PFSK-1 (cell line): ENCODE measurements at regions not wholly inside any gene's neighbourhood (a gene's known extent, or its start where the extent isn't known, plus 50 kb on each side); places are given as distances from the start of the nearest gene placed in this dataset.

Experiments used
- FOXP2 ChIP-seq: optimal IDR thresholded peaks from 2 replicates; pipeline ENCODE3; 2011; ENCODE audit warnings: borderline replicate concordance, control low read depth, inconsistent platforms; ENCODE audit not compliant: insufficient read depth; ENCODE audit errors: extremely low read length, extremely low read depth
- POLR2AphosphoS5 ChIP-seq: IDR thresholded peaks from 2 replicates; pipeline ENCODE4 v1.6.1; 2012; ENCODE audit warnings: low read depth, mild to moderate bottlenecking, control low read depth, low read length, moderate library complexity
- SIN3A ChIP-seq: IDR thresholded peaks from 2 replicates; pipeline ENCODE4 v1.6.1; 2012; ENCODE audit warnings: mild to moderate bottlenecking, low read length, moderate library complexity, borderline replicate concordance; ENCODE audit not compliant: insufficient read depth
- TAF1 ChIP-seq: IDR thresholded peaks from 2 replicates; pipeline ENCODE4 v1.6.1; 2012; ENCODE audit warnings: low read length, control low read depth, borderline replicate concordance; ENCODE audit not compliant: insufficient read depth
- TF ChIP-seq, protein P1 (sequence below), 2 experiments: IDR thresholded peaks; 2 replicates each; pipeline versions ENCODE4 v1.6.1 to v1.8.0; 2011 to 2012; ENCODE audit warnings: low read depth in 2 of 2, low read length in 2 of 2, control low read depth in 1 of 2, inconsistent platforms in 1 of 2, mild to moderate bottlenecking in 1 of 2, moderate library complexity in 1 of 2; ENCODE audit not compliant: insufficient read depth in 1 of 2

DNA sequence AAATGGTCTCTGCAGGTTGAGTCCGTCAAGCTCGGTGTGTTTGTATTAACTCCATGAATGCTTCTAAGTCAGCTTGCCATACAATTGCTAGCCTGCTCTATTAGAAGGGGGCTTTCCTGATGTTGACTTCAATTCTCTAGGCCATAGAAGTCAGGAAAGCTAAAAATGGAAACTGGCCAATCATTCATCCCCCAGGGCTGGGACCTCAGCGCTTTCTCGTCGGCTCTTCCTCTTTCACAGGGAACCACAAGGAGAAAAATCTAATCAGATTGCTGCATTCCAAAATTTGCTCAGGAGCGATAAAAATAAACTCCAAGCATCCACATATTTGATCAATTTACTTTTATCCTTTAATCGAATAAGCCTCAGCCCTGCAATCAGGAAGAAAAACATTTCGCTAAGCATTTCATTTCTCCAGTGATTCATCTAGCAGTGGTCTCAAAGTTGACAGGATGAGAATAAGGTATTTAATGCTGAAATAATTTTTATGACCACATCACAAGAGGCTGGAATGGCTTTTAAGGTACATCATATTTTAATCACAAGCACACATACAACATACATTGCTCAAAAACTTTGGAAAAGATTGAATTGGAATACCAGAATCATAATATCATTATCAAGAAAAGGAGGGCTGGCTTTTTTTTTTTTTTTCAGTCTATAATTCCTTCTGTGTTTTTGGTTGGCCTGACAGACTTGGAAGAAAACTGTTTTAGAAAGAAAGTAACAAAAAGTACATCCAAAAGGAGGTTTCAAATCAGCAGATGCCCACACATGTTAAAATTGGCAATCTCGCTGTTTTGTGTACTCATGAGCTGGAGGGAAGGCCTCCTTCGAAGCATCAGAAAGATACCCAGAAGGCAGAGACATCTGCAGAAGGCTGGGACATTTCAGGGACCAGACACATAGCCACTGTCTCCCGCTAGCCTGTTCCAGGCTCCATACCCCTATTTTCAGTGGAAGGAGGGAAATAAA, 316.3 kb downstream of the NUAK1 start:
- TF ChIP-seq FOXP2 (no peak), TAF1 (no peak), SIN3A (no peak), POLR2AphosphoS5 (no peak)
- TF ChIP-seq, protein P1, sequence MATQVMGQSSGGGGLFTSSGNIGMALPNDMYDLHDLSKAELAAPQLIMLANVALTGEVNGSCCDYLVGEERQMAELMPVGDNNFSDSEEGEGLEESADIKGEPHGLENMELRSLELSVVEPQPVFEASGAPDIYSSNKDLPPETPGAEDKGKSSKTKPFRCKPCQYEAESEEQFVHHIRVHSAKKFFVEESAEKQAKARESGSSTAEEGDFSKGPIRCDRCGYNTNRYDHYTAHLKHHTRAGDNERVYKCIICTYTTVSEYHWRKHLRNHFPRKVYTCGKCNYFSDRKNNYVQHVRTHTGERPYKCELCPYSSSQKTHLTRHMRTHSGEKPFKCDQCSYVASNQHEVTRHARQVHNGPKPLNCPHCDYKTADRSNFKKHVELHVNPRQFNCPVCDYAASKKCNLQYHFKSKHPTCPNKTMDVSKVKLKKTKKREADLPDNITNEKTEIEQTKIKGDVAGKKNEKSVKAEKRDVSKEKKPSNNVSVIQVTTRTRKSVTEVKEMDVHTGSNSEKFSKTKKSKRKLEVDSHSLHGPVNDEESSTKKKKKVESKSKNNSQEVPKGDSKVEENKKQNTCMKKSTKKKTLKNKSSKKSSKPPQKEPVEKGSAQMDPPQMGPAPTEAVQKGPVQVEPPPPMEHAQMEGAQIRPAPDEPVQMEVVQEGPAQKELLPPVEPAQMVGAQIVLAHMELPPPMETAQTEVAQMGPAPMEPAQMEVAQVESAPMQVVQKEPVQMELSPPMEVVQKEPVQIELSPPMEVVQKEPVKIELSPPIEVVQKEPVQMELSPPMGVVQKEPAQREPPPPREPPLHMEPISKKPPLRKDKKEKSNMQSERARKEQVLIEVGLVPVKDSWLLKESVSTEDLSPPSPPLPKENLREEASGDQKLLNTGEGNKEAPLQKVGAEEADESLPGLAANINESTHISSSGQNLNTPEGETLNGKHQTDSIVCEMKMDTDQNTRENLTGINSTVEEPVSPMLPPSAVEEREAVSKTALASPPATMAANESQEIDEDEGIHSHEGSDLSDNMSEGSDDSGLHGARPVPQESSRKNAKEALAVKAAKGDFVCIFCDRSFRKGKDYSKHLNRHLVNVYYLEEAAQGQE (IDR thresholded peaks at IDR 0.05; ENCODE audit: insufficient read depth in 1 of 2, low read depth in 2 of 2, low read length in 2 of 2): no peak

DNA sequence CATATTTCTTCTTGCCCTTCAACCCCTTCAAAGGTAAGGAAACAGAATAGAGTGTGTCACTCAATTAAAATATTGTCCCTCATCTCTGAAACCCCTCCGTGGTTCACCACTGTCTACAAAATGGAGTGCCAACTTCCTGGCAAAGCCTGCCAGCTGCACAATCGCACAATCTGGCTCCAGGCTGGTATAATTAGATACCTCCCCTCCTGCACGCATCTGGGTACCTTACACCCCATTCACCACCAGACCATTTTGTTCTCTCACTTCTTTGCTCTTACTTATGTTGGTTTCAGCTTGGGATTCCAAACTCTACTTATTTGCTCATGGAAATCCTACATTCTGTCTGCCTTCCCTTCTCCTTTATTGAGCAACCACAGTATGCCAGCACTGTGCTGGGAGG, 314.9 kb downstream of the NUAK1 start:
- TF ChIP-seq SIN3A (no peak), FOXP2 (no peak), TAF1 (no peak), POLR2AphosphoS5 (no peak)
- TF ChIP-seq, protein P1 (IDR thresholded peaks at IDR 0.05; ENCODE audit: insufficient read depth in 1 of 2, low read depth in 2 of 2, low read length in 2 of 2): no peak

DNA sequence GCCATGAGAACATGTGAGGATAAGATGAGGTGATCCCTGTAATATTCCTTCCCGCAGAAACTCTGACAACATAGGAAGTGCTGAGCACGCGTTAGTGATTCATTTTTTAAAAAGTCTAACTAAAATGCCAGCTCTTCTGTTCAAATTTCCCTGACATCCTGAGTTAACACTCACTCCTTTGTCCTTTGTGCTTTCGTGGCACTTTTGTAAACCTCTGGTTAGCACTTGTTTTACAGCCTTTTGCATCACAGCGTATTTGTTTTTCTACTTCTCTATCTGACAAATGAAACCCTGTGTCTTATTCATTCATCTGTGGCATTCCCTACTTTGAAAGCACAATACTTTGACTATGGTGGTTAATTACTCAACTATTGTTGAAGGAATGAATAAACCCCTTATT, 313.6 kb downstream of the NUAK1 start:
- TF ChIP-seq SIN3A (no peak), FOXP2 (no peak), TAF1 (no peak), POLR2AphosphoS5 (no peak)
- TF ChIP-seq, protein P1 (IDR thresholded peaks at IDR 0.05; ENCODE audit: insufficient read depth in 1 of 2, low read depth in 2 of 2, low read length in 2 of 2): no peak

DNA sequence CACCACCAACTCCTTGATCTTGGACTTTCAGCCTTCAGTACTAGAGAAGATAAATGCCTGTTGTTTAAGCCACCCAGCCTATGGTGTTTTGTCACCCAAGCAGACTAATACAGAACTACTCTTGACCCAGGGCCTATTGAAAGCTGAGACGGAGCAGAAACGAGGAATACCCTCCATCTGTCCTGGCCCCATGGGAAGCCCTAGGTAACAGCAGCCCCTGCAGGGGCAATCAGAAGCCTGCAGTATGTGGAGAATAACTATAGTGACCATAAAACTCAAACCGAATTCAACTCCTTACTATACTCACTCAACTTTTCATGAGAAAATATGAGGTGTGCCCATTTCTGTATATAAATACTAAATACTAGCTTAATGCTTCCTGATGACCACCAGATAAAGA, 307.4 kb downstream of the NUAK1 start:
- TF ChIP-seq, protein P1 (IDR thresholded peaks at IDR 0.05; ENCODE audit: insufficient read depth in 1 of 2, low read depth in 2 of 2, low read length in 2 of 2): no peak
- no peak for TF ChIP-seq FOXP2
- TF ChIP-seq POLR2AphosphoS5: no peak
- TF ChIP-seq SIN3A: no peak
- TF ChIP-seq TAF1: no peak
